ENCODE measurements at regions not wholly inside any gene's neighbourhood (a gene's known extent, or its start where the extent isn't known, plus 50 kb on each side); places are given as distances from the start of the nearest gene placed in this dataset.

- Histone ChIP-seq H3K27ac (no peak overlapping the region), H3K4me1 (no peaks in the 10 kb centered on the region), H3K36me3 (no peaks in the 10 kb centered on the region), H3K4me3 (no peak overlapping the region), H3K27me3 (peaks cover 14% of the 10 kb centered on the region), H3K9me3 (no peaks in the 10 kb centered on the region)
- ATAC-seq, result no peak
- no peak for DNase-seq
- intact Hi-C loops (cut with DNase I), result no loop called here
- no peak for TF ChIP-seq CTCF (IDR thresholded peaks at IDR 0.05)
Measured at GRCh38 chr2:219692521-219692920, 65.1 kb downstream of the SLC4A3 start.

- TF ChIP-seq CTCF (IDR thresholded peaks at IDR 0.05), result no peak
- intact Hi-C loops (cut with DNase I), result no loop called here
- peak; percentile 33 for ATAC-seq
- Histone ChIP-seq H3K27me3 (peaks cover 11% of the 10 kb centered on the region), H3K4me3 (no peak overlapping the region), H3K36me3 (no peaks in the 10 kb centered on the region), H3K4me1 (no peaks in the 10 kb centered on the region), H3K9me3 (no peaks in the 10 kb centered on the region), H3K27ac (no peak overlapping the region)
- DNase-seq, result no peak
Measured at GRCh38 chr2:219695145-219695709, 67.8 kb downstream of the SLC4A3 start.

- DNase-seq, result no peak
- Histone ChIP-seq H3K27ac (no peak overlapping the region), H3K9me3 (no peaks in the 10 kb centered on the region), H3K36me3 (no peaks in the 10 kb centered on the region), H3K27me3 (peaks cover 11% of the 10 kb centered on the region), H3K4me1 (peaks cover 2% of the 10 kb centered on the region), H3K4me3 (no peak overlapping the region)
- ATAC-seq, result no peak
- intact Hi-C loops (cut with DNase I), result no loop called here
- no peak for TF ChIP-seq CTCF (IDR thresholded peaks at IDR 0.05)
Measured at GRCh38 chr2:219697811-219698747, 70.6 kb downstream of the SLC4A3 start.

GRCh38 chr2:219698748-219699439 lies 71.5 kb downstream of the SLC4A3 start:
- TF ChIP-seq CTCF (IDR thresholded peaks at IDR 0.05), result no peak
- no peaks in the 10 kb centered on the region for H3K9me3 ChIP-seq
- ATAC-seq (no peak), DNase-seq (no peak)
- intact Hi-C loops (cut with DNase I), result no loop called here
- no peak overlapping the region for H3K4me3 ChIP-seq
- H3K4me1 ChIP-seq, result peaks cover 9% of the 10 kb centered on the region
- H3K36me3 ChIP-seq, result no peaks in the 10 kb centered on the region
- peaks cover 11% of the 10 kb centered on the region for H3K27me3 ChIP-seq
- no peak overlapping the region for H3K27ac ChIP-seq

GRCh38 chr2:219699440-219699821 lies 72.0 kb downstream of the SLC4A3 start:
- no peak overlapping the region for H3K27ac ChIP-seq

More at GRCh38 chr2:219699440-219699821, 72.0 kb downstream of the SLC4A3 start:
- H3K36me3 ChIP-seq, result no peaks in the 10 kb centered on the region
- DNase-seq (no peak), ATAC-seq (no peak)
- H3K9me3 ChIP-seq, result no peaks in the 10 kb centered on the region
- no peak overlapping the region for H3K4me3 ChIP-seq
- H3K27me3 ChIP-seq, result peaks cover 11% of the 10 kb centered on the region
- intact Hi-C loops (cut with DNase I), result no loop called here
- TF ChIP-seq CTCF (IDR thresholded peaks at IDR 0.05), result no peak
- H3K4me1 ChIP-seq, result peaks cover 9% of the 10 kb centered on the region

Measured in upper lobe of right lung (tissue), 1 donor.